Ovary (tissue), 3 donors: ENCODE measurements at regions not wholly inside any gene's neighbourhood (a gene's known extent, or its start where the extent isn't known, plus 50 kb on each side); places are given as distances from the start of the nearest gene placed in this dataset.

Experiments used
- CTCF ChIP-seq, 3 donors: fragments of 450-650 bp in 2 of 3; fragments of 200-600 bp in 1 of 3; IDR thresholded peaks; one replicate each; pipeline versions ENCODE4 v1.5.1 to v1.8.0; 2016 to 2022; ENCODE audit warnings: antibody characterized with exemption in 3 of 3, mild to moderate bottlenecking in 1 of 3
- EP300 ChIP-seq: sonication (generic); formaldehyde crosslinking; IDR thresholded peaks from one replicate; pipeline ENCODE4 v1.6.1; 2017; ENCODE audit warnings: antibody characterized with exemption
- POLR2A ChIP-seq: fragments of 450-650 bp; IDR thresholded peaks from one replicate; pipeline ENCODE4 v1.6.1; 2017; ENCODE audit warnings: antibody characterized with exemption, mild to moderate bottlenecking, moderate library complexity
- donor health status: DM: no; HTN: no; CAD: no.

- TF ChIP-seq POLR2A (no peak), CTCF (IDR thresholded peaks at IDR 0.05) (no peak), EP300 (no peak)
Measured at GRCh38 chr1:80566123-80566522, 1234.6 kb upstream of the ADGRL2 start.
